Prostate gland (tissue), 2 donors: ENCODE measurements at regions not wholly inside any gene's neighbourhood (a gene's known extent, or its start where the extent isn't known, plus 50 kb on each side); places are given as distances from the start of the nearest gene placed in this dataset.

Experiments
- DNase-seq: peaks from one replicate; pipeline ENCODE4 v3.0.0-alpha.2; 2019; ENCODE audit warnings: low spot score
- H3K27ac ChIP-seq, 2 donors: fragments of 200-600 bp; sonication (generic); 2 replicates each; pipeline ENCODE4 v1.5.1; 2017 to 2019
- H3K27me3 ChIP-seq: fragments of 200-600 bp; sonication (generic); replicated peaks from 2 replicates; pipeline ENCODE4 v1.5.1; 2019; ENCODE audit not compliant: insufficient read depth
- H3K36me3 ChIP-seq, 2 donors: fragments of 200-600 bp; sonication (generic); 1 replicate in 1 of 2; 2 replicates in 1 of 2; pipeline versions ENCODE4 v1.5.1 to v1.8.1; 2017 to 2019
- H3K4me1 ChIP-seq: fragments of 200-600 bp; sonication (generic); replicated peaks from 2 replicates; pipeline ENCODE4 v1.5.1; 2019
- H3K4me3 ChIP-seq, 2 donors: fragments of 200-600 bp; sonication (generic); 2 replicates each; pipeline ENCODE4 v1.5.1; 2017 to 2019
- H3K9me3 ChIP-seq: fragments of 200-600 bp; sonication (generic); 2 replicates; pipeline ENCODE4 v1.5.1; 2017
- POLR2A ChIP-seq: fragments of 450-650 bp; IDR thresholded peaks from one replicate; pipeline ENCODE4 v1.6.1; 2016; ENCODE audit warnings: antibody characterized with exemption, mild to moderate bottlenecking
- POLR2AphosphoS5 ChIP-seq: sonication (generic); formaldehyde crosslinking; IDR thresholded peaks from one replicate; pipeline ENCODE4 v1.6.1; 2017; ENCODE audit warnings: antibody characterized with exemption
- WGBS: methylation state at CpG from one replicate; pipeline ENCODE4 v1.1.5; 2018; 5-methylcytosine and 5-hydroxymethylcytosine counted together
- intact Hi-C: fragments of 100-400 bp; cut with DNase I; formaldehyde crosslinking; loops from one replicate; pipeline ENCODE4 v1.14.2; 2022
- TF ChIP-seq, protein P1 (sequence below), 4 experiments: fragments of 200-600 bp in 2 of 4; fragments of 450-650 bp in 2 of 4; sonication (generic) in 2 of 4; IDR thresholded peaks; 1 replicate in 3 of 4; 2 replicates in 1 of 4; pipeline ENCODE4 v1.5.1; 2016 to 2019; ENCODE audit warnings: antibody characterized with exemption in 4 of 4, mild to moderate bottlenecking in 2 of 4, moderate library complexity in 2 of 4

- Histone ChIP-seq H3K9me3 (no peaks in the 10 kb centered on the region), H3K36me3 (no peaks in the 10 kb centered on the region), H3K4me3 (no peak overlapping the region), H3K4me1 (no peaks in the 10 kb centered on the region), H3K27ac (no peak overlapping the region), H3K27me3 (no peaks in the 10 kb centered on the region)
- TF ChIP-seq POLR2AphosphoS5 (no peak), POLR2A (no peak)
- TF ChIP-seq, protein P1, sequence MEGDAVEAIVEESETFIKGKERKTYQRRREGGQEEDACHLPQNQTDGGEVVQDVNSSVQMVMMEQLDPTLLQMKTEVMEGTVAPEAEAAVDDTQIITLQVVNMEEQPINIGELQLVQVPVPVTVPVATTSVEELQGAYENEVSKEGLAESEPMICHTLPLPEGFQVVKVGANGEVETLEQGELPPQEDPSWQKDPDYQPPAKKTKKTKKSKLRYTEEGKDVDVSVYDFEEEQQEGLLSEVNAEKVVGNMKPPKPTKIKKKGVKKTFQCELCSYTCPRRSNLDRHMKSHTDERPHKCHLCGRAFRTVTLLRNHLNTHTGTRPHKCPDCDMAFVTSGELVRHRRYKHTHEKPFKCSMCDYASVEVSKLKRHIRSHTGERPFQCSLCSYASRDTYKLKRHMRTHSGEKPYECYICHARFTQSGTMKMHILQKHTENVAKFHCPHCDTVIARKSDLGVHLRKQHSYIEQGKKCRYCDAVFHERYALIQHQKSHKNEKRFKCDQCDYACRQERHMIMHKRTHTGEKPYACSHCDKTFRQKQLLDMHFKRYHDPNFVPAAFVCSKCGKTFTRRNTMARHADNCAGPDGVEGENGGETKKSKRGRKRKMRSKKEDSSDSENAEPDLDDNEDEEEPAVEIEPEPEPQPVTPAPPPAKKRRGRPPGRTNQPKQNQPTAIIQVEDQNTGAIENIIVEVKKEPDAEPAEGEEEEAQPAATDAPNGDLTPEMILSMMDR (IDR thresholded peaks at IDR 0.05), result no peak
- WGBS, result 64% methylated on average over 9 of the region's 9 CpGs
- no peak for DNase-seq
- intact Hi-C loops, result no loop called here
Observed at GRCh38 chr2:3958465-3958864, 255.1 kb downstream of the DCDC2C start.

- no peak for DNase-seq
- no peaks in the 10 kb centered on the region for H3K27me3 ChIP-seq
- no peaks in the 10 kb centered on the region for H3K9me3 ChIP-seq
- WGBS, result 59% methylated on average over 13 of the region's 13 CpGs
- no peaks in the 10 kb centered on the region for H3K36me3 ChIP-seq
- intact Hi-C loops, result no loop called here
- H3K27ac ChIP-seq, result no peak overlapping the region
- TF ChIP-seq POLR2AphosphoS5 (no peak), POLR2A (no peak)
- TF ChIP-seq, protein P1 (IDR thresholded peaks at IDR 0.05), result no peak
- no peaks in the 10 kb centered on the region for H3K4me1 ChIP-seq
- H3K4me3 ChIP-seq, result no peak overlapping the region
Observed at GRCh38 chr2:3958969-3959368, 255.6 kb downstream of the DCDC2C start.

DNA sequence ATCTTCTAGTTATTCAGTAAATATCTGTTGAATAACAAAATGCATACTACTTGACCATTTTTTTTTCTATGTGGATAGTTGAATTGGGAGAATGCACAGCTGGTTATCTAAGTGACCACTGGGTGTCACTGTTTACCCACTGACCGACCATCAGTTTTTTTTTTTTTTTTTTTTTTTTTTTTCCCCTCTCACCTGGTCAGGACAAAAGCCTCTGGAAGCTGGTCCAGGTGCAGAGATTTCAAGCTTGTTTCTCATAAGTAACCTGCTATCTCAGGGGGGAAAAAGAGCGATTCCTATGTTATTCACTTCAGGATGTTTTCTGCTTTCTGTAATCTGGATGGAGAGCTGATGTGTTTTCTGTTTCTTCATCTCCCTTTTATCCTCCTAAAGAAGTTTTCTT is 256.0 kb downstream of the DCDC2C start:
- Histone ChIP-seq H3K4me1 (no peaks in the 10 kb centered on the region), H3K4me3 (no peak overlapping the region), H3K36me3 (no peaks in the 10 kb centered on the region), H3K9me3 (no peaks in the 10 kb centered on the region), H3K27me3 (no peaks in the 10 kb centered on the region), H3K27ac (no peak overlapping the region)
- DNase-seq, result no peak
- 10% methylated on average over 2 of the region's 2 CpGs for WGBS
- no peak for TF ChIP-seq POLR2A
- TF ChIP-seq, protein P1 (IDR thresholded peaks at IDR 0.05), result peak; percentile 10 to 62 (median 50)
- no peak for TF ChIP-seq POLR2AphosphoS5
- intact Hi-C loops, result no loop called here

DNA sequence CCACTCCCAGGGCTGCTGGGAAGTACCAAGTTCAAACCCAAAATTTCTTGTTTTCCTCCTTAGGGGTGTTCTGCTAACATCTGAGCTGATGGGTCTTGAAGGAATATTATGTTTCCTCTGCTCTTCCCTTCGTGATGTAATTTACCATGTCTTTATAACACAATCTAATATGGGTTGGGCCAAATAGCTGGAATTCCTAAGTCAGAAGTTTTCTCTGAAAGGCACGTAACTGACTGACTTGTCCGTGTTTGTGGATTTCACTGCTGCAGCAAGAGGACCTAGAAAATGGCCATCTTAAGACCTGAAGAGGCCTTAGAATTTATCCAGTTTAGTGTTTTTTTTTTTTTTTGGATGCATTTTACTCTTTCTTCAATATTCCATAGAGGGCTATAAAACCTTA is 256.7 kb downstream of the DCDC2C start:
- Histone ChIP-seq H3K27ac (no peak overlapping the region), H3K27me3 (no peaks in the 10 kb centered on the region), H3K4me1 (no peaks in the 10 kb centered on the region), H3K4me3 (no peak overlapping the region), H3K9me3 (no peaks in the 10 kb centered on the region), H3K36me3 (no peaks in the 10 kb centered on the region)
- 87% methylated on average over 3 of the region's 3 CpGs for WGBS
- intact Hi-C loops, result no loop called here
- no peak for DNase-seq
- TF ChIP-seq, protein P1 (IDR thresholded peaks at IDR 0.05), result no peak
- TF ChIP-seq POLR2A, result no peak
- no peak for TF ChIP-seq POLR2AphosphoS5

- H3K36me3 ChIP-seq, result no peaks in the 10 kb centered on the region
- no peak overlapping the region for H3K4me3 ChIP-seq
- DNase-seq, result no peak
- no peaks in the 10 kb centered on the region for H3K27me3 ChIP-seq
- H3K27ac ChIP-seq, result no peak overlapping the region
- WGBS, result 88% methylated on average over 5 of the region's 5 CpGs
- no peaks in the 10 kb centered on the region for H3K4me1 ChIP-seq
- TF ChIP-seq, protein P1 (IDR thresholded peaks at IDR 0.05), result no peak
- no peaks in the 10 kb centered on the region for H3K9me3 ChIP-seq
- intact Hi-C loops, result no loop called here
Observed at GRCh38 chr2:3962719-3963118, 259.3 kb downstream of the DCDC2C start.
